HL-60 (cell line): ENCODE measurements at regions not wholly inside any gene's neighbourhood (a gene's known extent, or its start where the extent isn't known, plus 50 kb on each side); places are given as distances from the start of the nearest gene placed in this dataset.

Experiments
- DNase-seq, 2 experiments: peaks; one replicate each; pipeline ENCODE4 v3.0.0-alpha.2; 2010 to 2020; ENCODE audit warnings: low read depth in 1 of 2, low spot score in 1 of 2
- H3K27ac ChIP-seq: fragments of 250-450 bp; sonication (Bioruptor Pico); replicated peaks from 2 replicates; pipeline ENCODE4 v1.5.1; 2020; ENCODE audit warnings: mild to moderate bottlenecking, moderate library complexity
- H3K27me3 ChIP-seq: fragments of 250-450 bp; sonication (Bioruptor Pico); 2 replicates; pipeline ENCODE4 v1.5.1; 2021; ENCODE audit warnings: mild to moderate bottlenecking, moderate library complexity; ENCODE audit not compliant: insufficient read depth, poor library complexity, severe bottlenecking
- H3K4me3 ChIP-seq: replicated peaks from 2 replicates; pipeline ENCODE4 v1.5.1; 2011; ENCODE audit warnings: mild to moderate bottlenecking, control low read depth, low read length; ENCODE audit not compliant: insufficient read depth
- CTCF ChIP-seq: IDR thresholded peaks from one replicate; pipeline ENCODE4 v1.5.1; 2011; ENCODE audit warnings: low read length, control low read depth, inconsistent platforms; ENCODE audit not compliant: insufficient read depth
- GABPA ChIP-seq: IDR thresholded peaks from 2 replicates; pipeline ENCODE4 v1.6.1; 2012; ENCODE audit warnings: low read depth
- POLR2AphosphoS5 ChIP-seq: IDR thresholded peaks from 2 replicates; pipeline ENCODE4 v1.6.1; 2012; ENCODE audit warnings: low read depth
- REST ChIP-seq: IDR thresholded peaks from 2 replicates; pipeline ENCODE4 v1.6.1; 2012; ENCODE audit warnings: low read depth; ENCODE audit not compliant: insufficient replicate concordance
- SPI1 ChIP-seq: IDR thresholded peaks from 2 replicates; pipeline ENCODE4 v1.6.1; 2012; ENCODE audit warnings: low read depth, mild to moderate bottlenecking, borderline replicate concordance

GRCh38 chr9:115989831-115990230 lies 163.8 kb upstream of the PAPPA start:
- Histone ChIP-seq H3K4me3 (no peak overlapping the region), H3K27ac (no peak overlapping the region), H3K27me3 (no peaks in the 10 kb centered on the region)
- TF ChIP-seq REST (no peak), GABPA (no peak)
- DNase-seq = no peak

- H3K4me3 ChIP-seq = no peak overlapping the region
- H3K27me3 ChIP-seq = no peaks in the 10 kb centered on the region
- H3K27ac ChIP-seq = no peak overlapping the region
- TF ChIP-seq POLR2AphosphoS5 (no peak), CTCF (no peak), SPI1 (no peak), GABPA (no peak), REST (no peak)
- no peak for DNase-seq
Measured at GRCh38 chr9:115992834-115993233, 160.8 kb upstream of the PAPPA start.

- Histone ChIP-seq H3K27me3 (no peaks in the 10 kb centered on the region), H3K27ac (no peak overlapping the region), H3K4me3 (no peak overlapping the region)
- no peak for TF ChIP-seq CTCF
- no peak for TF ChIP-seq SPI1
- TF ChIP-seq REST = no peak
- no peak for TF ChIP-seq POLR2AphosphoS5
- no peak for TF ChIP-seq GABPA
- no peak for DNase-seq
Measured at GRCh38 chr9:115997923-115998322, 155.7 kb upstream of the PAPPA start.

GRCh38 chr9:115998666-115999065 lies 154.9 kb upstream of the PAPPA start:
- no peak for DNase-seq
- H3K27me3 ChIP-seq = no peaks in the 10 kb centered on the region
- no peak overlapping the region for H3K4me3 ChIP-seq
- TF ChIP-seq CTCF = no peak
- TF ChIP-seq SPI1 = no peak
- TF ChIP-seq POLR2AphosphoS5 = no peak
- TF ChIP-seq REST = no peak
- no peak for TF ChIP-seq GABPA
- no peak overlapping the region for H3K27ac ChIP-seq
